HG02885 (cell line): ENCODE measurements at regions not wholly inside any gene's neighbourhood (a gene's known extent, or its start where the extent isn't known, plus 50 kb on each side); places are given as distances from the start of the nearest gene placed in this dataset.

ENCODE experiments used
- ATAC-seq: cut with Tn5 transposase; IDR thresholded peaks from one replicate; pipeline ENCODE4 v1.9.1; 2021; ENCODE audit warnings: mild to moderate bottlenecking; ENCODE audit not compliant: unreplicated experiment, poor library complexity

DNA sequence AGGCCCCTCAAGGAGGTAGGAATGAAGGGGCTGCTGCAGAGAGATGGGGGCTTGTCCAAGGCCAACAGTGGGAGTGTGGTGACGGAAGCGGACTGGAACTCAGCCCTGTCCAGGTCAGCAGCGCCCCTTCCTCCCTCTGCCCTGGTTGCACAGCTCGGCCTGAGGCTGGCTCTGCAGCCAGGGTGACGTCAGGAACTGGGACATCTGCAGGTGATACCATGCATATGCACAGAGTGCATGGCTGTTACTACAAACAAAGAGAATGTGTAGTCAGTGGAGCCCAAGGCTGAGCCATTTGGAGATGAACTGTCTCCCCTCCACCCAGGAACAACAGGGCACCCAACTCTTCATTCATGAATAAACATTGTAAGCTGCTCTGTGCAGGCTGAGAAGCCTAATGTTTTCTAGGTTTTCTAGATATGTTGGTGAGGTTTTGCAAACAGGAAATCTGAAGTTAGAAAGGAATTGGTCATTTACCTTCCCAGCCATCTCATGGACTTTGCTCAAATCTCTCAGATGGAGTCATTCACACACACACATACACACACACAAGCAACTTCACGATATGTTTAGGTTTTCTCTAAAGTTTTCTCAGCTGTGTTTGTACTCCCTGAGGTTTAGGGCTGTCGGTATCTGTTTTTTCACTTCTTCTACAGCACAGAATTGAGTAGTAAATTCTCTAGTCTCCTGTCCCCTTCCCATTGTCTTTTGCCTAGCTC is 117.2 kb downstream of the TLE3 start:
- ATAC-seq, result no peak

DNA sequence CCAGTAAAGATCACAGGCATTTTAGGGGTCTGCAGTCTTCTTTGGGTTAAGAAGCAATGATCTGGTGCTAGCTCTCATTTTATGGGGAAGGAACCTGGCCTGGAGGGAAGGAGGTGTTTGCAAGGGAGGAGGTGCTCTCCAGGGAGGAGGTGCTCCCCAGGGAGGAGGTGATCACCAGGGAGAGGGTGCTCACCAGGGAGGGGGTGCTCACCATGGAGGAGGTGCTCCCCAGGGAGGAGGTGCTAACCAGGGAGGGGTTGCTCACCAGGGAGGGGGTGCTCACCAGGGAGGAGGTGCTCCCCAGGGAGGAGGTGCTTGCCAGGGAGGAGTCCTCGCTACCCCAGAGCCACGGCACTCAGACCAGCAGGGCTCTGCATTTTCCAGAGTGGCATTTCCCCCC is 115.7 kb downstream of the TLE3 start:
- no peak for ATAC-seq

DNA sequence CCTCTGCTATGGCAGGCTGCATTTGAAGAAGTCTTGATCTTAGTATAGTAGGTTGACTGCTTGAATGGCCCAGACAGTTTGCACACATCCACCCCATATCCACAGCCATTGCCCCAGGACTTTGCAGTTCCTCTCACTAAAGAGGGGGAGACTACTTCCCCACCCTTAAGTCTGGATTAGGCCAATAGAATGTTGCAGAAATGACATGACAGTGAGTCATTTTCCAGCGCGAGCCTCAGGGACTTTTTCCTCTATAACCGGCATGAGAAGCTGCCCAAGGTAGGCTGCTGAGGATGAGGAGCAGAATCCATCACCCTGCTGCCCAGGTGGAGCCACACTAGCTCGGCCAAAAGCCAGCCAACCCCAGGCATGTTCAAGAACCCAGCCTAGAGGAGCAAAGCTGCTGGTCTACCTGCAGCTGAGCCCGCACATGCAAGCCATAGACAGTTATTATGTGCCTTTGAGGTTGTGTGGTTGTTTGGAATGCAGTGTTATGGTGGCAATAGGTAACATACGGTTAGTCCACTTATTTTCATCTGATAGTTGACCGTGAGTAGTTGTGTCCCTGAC is 113.9 kb downstream of the TLE3 start:
- ATAC-seq, result no peak

DNA sequence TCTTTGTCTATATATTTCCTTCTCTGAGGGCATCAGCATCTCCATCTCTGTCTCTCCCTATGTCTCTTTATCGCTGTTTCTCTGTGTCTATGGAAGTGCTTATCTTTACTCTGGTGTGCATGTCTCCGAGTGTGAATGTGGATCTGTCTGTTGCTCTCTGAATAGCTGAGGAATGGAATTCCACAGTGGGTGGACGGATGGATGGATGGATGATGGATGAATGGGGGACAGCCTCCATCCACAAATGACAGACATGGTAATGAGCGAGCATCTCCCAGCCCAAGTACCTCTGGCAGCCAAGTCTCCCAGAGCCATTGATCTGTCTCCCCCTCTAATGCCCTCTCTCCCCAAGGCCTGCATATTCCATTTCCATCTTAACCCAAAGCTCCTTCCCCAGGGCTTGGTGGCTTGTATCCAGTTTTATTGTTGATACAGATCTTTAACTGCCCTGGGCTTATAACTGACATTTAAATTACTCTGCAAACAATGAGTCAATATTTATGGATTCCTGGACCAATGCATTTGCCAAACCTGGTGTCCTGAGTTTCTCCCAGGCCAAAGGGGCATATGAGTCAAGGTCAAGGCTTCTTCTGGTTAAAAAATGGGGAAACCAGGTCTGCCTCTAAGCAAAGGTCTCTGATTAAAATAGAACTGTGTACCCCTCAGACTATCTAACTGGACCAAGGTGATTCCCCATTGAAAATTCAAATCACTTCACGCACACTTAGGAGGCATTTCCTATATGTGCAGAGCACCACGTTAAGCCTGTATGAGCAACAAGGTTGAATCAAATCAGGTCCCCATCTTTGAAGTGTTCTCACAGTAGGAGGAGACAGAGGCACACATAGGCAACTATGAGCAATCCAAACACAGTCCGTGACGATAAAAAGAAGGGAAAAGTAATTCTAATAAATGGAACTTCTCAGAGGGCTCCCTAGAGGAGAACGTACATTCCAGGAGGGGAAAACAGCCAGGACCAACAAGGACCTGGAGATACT is 109.9 kb downstream of the TLE3 start:
- ATAC-seq, result no peak

GRCh38 chr15:69988541-69989225 is 109.0 kb downstream of the TLE3 start:
- no peak for ATAC-seq

DNA sequence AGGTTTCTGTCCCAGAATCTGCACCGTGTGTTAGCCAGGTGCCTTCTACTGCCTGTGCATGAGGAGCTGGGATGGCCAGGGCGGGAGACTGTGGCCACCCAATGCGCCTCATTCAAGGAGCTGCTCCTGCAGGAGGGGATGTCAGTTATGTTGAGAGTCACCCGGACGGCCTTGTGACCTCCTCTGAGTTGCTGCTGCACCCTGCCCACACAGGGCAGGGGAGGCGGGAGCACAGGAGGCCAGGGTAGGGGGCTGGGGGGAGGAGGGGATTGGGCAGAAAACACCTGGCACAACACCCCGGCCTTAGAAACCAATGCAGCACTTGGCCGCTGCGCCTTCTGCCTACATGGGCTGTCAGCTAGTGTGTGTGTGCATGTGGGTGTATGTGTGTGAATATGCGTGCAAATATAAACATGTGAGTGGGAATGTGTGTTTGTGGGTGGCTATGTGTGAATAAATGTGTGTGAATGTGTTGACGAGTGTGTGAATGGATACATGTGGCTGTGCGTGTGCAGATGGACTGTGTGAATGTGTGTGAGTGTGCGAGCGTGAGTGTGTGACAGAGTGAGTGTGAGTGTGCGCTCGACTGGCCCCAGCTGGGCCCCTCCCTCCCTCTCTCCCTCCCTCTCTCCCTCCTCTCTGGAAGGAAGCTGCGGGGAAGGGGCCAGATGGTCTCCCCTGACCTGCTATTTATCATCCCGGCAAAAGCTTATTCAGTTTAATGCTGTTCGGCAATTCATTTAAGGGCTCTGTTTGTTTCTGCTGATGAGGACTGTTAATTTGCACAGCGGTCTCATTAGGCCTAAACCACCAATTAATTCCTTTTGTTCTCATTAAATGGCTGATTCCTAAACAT is 106.9 kb downstream of the TLE3 start:
- no peak for ATAC-seq

DNA sequence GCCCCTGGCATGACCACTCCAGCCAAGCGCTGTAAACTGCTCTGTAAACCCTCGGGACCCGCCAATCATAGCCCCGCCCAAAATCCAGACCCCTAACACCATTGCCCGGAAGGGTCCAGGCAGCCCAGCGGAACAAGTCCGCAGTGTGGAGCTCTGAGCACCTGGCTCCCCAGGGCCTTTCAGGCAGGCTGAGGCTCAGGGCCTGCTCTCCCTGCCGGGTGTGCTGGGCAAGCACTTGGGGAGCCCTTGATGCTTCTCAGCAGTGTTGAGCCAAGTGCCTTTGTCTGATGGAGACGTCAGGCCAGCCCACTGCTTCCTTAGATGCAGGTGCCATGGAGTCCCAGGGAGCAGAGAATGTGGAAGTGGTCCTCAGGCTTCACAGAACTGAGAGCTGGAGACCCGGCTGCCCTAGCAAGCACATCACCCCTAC is 106.2 kb downstream of the TLE3 start:
- no peak for ATAC-seq

GRCh38 chr15:69992348-69992747 is 105.4 kb downstream of the TLE3 start:
- no peak for ATAC-seq

DNA sequence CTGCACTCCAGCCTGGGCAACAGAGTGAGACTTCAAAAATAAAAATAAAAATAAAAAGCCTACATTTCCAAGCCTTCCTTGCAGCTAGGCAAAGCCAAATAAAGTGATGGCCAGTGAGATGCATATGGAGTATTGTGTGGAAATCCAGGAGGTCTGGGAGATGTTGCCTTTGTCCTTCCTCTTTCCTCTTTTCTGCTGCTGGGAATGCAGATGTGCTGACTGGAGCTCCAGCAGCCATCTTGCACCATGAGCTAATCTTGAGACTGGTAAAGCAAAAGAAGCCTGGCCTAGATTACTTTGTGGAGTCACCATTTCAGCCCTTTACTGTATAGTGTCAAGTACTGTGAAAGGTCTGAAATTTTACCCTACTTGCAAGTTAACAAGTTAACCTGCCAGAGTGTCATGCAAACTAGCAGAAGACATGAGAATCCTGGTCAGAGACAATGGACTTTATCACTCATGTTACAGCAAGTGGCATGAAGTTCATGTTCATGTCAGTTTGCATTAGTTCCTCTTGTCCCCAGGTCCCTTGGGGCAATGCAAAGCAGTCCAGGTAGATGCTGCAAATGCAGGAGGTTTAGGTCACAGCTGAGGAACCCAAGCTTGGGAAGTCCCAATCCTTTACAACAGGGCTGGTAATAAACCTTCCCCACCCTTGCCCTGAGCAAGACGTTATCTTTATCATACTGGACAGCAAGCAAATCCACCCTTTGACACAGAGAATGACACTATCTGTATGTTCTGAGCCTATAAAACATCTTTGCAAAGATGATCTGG is 103.1 kb downstream of the TLE3 start:
- no peak for ATAC-seq

- no peak for ATAC-seq
Measured at GRCh38 chr15:69996321-69997160, 101.2 kb downstream of the TLE3 start.

- ATAC-seq, result no peak
Measured at GRCh38 chr15:69997161-69997485, 100.6 kb downstream of the TLE3 start.
